ENCODE measurements at regions not wholly inside any gene's neighbourhood (a gene's known extent, or its start where the extent isn't known, plus 50 kb on each side); places are given as distances from the start of the nearest gene placed in this dataset.

DNA sequence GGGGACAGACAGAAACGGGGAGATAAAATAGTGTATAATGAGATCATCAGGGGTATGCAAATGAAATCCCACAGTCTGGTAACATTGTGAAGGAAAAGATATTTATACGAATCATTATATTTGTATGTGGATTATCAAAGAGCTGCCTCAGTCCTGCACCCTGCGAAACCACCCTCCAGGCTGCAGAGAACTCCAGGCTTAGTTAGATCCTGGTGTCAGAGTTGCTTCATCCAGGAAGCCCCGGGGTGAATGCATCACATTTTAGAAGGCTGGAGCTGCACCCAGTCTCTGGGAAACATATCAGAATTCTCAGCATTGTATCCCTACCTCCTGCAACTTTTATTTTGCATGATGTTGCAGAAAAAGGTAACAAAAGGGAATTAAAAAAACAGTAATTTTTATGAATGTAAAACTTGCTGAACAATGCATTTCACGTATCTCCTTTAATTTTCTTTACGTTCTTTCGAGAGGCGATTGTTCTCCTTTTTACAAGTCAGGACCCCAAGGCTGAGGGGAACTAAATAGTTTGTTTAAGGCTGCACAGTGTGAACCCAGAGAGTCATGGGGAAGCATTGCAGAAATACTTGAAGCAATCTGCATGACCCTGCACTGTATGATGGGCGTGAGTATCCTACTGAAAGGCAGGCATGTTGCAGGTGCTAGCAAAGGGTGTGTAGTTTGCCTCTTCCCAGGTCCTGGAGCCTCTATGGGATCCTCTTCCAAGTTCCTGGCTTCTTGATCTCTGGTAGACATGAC lies 299.5 kb upstream of the CLNK start:
- DNase-seq = no peak

DNA sequence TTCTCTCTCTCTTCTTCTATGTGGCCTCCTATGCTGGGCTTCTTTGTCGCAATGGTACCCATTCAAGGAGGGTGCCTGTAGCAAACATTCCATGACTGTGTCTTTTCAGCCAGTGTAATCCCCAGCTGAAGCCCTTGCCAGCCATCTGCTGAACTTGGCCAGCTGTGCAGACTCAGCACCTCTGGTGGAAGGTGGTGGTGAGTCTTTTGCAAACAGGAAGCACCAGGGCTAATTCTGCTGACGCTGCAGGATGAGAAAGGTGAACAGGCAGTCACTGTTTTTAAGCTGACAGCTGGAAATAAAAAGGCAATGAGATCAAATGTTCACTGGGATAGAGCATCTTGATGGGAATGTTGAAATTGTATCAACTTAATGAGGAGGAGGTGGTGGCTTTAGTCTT lies 298.7 kb upstream of the CLNK start:
- no peak for DNase-seq

GRCh38 chr4:10982305-10982704 lies 297.7 kb upstream of the CLNK start:
- no peak for DNase-seq

- DNase-seq = no peak
Observed at GRCh38 chr4:10981576-10981975, 297.0 kb upstream of the CLNK start.

GRCh38 chr4:10981096-10981495 lies 296.5 kb upstream of the CLNK start:
- no peak for DNase-seq

DNA sequence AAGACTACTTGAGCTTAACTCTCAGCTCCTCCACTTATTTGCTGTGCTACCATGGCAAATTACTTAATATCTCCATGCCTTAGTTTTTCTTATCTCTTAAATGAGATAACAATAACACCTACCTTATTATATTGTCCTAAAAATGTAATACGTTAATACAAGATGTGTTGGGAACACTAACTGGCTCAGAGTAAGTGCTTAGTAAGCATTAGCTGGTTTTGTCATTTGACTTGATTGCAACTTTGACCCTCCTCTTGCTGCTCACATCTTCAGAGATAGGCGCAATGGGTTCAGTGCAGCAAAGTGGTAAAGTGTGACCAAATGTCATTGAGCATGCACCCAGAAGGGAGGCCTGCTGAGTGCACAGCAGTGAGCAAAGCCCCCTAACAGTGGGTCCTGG lies 294.5 kb upstream of the CLNK start:
- DNase-seq = no peak

- DNase-seq = no peak
Observed at GRCh38 chr4:10977534-10977933, 293.0 kb upstream of the CLNK start.

DNA sequence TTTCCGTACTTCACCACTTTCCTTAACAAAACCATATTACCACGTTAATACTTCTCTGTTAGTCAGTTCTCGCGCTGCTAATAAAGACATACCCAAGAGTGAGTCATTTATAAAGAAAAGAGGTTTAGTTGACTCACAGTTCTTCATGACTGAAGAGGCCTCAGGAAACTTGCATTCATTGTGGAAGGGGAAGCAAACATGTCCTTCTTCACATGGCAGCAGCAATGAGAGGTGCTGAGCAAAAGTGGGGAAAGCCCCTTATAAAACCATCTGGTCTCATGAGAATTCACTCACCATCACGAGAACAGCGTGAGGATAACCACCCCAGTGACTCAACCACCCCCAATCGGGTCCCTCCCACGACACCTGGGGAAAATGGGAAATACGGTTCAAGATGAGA lies 289.8 kb upstream of the CLNK start:
- DNase-seq = no peak

GRCh38 chr4:10973686-10974085 lies 289.1 kb upstream of the CLNK start:
- DNase-seq = no peak

GRCh38 chr4:10971800-10972401 lies 287.3 kb upstream of the CLNK start:
- DNase-seq = no peak

- DNase-seq = no peak
Observed at GRCh38 chr4:10965196-10965595, 280.6 kb upstream of the CLNK start.

DNA sequence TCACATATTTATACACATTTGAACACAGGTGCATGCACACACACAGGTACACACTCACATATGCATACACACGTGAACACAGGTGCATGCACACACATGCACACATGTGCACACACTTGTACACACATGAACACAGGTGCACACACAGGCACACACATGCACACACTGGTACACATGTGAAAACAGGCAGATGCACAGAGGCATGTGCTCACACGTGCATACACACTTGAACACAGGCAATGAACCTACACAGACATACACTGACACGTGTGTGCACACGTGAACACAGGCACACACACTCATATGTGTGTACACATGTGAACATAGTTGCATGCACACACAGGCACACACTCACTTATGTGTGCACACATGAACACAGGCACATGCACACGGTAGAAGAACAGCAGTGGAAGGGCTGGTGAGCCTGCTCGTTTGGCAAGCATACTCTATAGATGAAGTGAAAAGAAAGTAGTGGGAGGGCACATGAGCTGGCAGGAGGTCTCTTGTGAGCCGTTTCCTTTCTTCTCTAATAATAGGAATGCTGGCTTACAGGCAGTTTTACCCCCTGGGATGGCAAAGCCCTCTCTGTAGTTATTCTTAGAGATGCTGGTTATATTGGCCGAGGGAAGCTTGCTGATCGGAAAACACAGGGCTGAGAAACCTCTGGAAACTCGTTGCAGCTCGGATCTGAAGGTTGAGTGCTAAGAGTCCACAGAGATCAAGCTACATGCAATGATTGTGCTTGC lies 279.6 kb upstream of the CLNK start:
- DNase-seq = no peak

- no peak for DNase-seq
Observed at GRCh38 chr4:10963241-10963640, 278.7 kb upstream of the CLNK start.

GRCh38 chr4:10962246-10962645 lies 277.7 kb upstream of the CLNK start:
- no peak for DNase-seq

DNA sequence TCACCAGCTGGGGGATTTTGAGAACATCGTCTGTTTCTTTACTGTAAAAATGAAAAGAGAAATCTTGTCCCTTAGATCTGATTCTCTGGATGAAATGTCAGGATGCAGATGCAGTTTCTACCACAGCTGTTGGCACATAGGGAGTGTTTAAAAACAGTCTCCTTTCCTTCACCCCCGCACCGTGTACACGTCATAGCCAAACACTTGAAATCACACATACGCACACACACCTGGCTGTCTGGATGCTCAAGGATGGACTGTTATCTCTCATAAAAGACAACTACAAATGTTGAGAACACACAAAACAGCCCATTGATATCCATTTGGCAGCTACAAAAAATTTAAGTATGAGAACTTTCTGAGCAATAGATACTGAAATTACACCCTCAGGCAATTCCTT lies 275.8 kb upstream of the CLNK start:
- no peak for DNase-seq

DNA sequence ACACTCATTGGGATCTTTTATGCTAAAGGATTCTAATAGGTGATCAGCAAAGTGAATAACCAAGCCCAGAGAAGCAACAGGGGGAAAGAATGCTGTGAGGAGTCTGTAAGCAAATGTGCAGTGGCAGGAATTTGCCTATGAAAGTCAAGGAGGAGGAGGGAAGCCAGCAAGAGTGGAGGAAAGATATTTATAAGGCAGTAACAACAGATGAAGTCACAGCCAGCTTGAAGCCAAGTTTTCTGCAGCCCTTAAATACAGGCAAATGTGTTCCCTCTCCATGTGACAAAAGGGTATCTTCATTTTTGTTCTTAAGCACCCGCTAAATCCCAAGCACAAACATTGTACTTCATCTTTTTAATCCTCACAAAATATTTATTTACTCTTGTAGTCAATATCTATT lies 275.0 kb upstream of the CLNK start:
- no peak for DNase-seq

- no peak for DNase-seq
Observed at GRCh38 chr4:10958226-10958856, 273.8 kb upstream of the CLNK start.

DNA sequence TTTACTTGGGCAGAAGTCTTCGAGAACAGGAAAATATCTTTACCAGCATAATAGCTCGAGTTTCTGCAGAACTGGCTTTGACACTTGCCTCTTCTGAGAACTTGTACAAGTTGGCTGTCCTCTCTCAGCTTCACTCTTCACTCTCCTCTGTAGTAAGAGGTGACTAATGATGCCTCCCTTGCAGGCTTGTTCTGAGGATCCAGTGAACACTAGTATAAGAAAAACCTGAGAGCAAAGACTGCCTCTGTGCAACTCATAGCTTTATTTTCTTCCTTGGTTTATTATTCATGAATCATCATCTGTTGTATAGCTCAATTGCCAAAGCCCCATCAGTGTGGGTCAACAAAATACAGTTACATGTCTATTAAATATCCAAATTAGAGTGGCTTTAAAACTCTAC lies 266.7 kb upstream of the CLNK start:
- no peak for DNase-seq

DNA sequence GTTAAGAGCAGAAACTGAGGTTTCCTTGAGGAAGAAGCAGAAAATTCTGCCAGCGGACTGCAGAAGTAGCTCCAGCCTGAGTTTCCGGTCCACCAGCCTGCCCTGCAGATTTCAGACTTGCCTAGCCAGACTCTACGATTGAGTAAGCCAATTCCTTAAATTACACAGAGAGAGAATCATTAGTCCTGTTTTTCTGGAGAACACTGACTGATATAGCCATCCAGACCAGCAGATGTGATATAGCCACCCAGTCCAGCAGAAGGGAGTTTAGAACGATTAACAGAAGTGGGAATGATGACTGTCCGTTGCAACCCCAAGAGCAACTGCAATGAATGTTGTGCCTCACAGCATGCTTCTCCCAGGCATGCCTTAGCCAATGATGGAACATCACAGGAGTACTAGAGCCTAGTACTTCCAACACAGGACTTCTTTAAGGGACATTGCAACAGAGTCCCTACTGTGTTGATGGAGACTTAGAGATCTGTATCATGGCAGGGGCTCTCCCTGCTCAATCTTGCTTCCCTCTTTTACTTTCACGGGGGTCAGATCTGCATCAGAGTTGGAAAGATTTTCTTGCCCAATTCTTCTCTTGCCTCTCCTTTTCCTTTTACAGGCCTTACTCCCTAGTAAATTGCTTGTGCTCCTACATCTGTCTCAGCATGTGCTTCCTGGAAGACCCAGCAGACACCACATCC lies 264.6 kb upstream of the CLNK start:
- DNase-seq = no peak

DNA sequence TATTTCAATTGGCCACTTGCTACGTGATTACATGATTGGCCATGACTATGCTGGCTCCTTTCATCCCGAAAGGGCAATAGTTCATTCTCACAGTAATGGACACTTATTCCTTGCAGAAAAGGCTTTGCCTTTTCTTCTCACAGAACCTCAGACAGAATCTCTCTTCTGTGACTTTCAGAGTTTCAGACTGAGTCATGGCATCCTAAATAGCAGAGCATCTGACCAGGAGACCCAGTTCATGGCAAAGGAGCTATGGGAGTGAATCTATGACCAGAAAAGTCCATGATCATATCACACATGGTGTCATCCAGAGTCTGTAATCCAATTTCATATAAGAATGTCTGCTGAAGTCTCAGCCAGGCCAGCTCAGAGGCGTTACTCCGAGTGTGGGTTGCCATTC lies 263.3 kb upstream of the CLNK start:
- no peak for DNase-seq

- DNase-seq = no peak
Observed at GRCh38 chr4:10944321-10944720, 259.8 kb upstream of the CLNK start.

DNA sequence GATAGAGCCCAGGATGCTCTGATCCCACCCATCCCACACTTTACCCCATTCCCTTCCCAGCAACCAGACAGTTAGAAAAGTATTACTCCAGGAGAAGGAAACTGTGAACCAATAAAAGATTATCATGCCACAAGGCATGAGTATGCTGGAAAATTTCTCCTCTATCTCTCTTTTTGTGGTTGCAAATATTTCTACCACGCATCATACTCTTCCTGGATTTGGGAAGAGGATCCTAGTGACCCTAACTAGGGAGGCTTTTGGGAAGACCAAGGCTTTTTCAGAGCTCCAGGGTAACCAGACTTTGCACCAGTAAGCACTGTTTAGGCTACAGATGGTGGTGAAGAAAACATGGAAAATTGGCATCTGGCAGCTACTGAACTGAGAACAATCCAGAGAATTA lies 257.6 kb upstream of the CLNK start:
- no peak for DNase-seq
